ENCODE measurements at regions not wholly inside any gene's neighbourhood (a gene's known extent, or its start where the extent isn't known, plus 50 kb on each side); places are given as distances from the start of the nearest gene placed in this dataset.
"Not testable (repeated sequence)": the region's sequence is repeated elsewhere in the genome, so short reads cannot be mapped to it uniquely, and the experiment has no call there.

DNA sequence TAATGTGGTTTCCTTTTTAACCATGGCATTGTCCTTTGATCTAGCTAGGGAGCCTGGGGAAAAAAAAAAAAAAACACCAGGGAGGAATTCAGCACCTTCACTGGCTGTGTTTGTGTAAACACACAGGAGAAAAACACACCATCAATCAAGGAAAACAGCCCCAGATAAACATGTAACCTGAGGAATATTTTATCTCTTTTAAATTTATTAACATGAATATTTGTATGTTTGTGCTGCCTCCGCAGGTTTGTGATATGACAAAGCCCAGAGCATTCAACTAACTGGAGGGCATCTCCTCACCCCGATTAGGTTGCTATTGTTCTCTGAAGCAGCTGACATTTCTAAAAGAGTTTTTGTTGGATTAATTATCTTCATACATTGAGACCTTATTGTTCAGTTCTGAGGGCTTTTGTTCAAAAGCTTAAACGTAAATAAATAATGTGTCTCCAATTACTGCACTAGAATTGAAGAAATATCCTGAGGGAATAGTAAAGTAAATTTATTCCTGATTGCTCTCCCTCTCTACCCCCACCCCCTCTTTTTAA lies 89.4 kb upstream of the SEMA3E start:
- TF ChIP-seq CTCF (IDR thresholded peaks at IDR 0.05; ENCODE audit: low read depth, low read length, missing control alignments): no peak
- DNase-seq (ENCODE audit: extremely low read depth, low read depth): no peak
- H3K4me3 ChIP-seq (replicated peaks; ENCODE audit: low read depth, low read length): no peak overlapping the region

GRCh38 chr7:83732305-83732704 lies 83.4 kb upstream of the SEMA3E start:
- no peak for DNase-seq (ENCODE audit: extremely low read depth, low read depth)
- no peak for TF ChIP-seq CTCF (IDR thresholded peaks at IDR 0.05; ENCODE audit: low read depth, low read length, missing control alignments)
- no peak overlapping the region for H3K4me3 ChIP-seq (replicated peaks; ENCODE audit: low read depth, low read length)

- no peak for TF ChIP-seq CTCF (IDR thresholded peaks at IDR 0.05; ENCODE audit: low read depth, low read length, missing control alignments)
- no peak for DNase-seq (ENCODE audit: extremely low read depth, low read depth)
- H3K4me3 ChIP-seq (replicated peaks; ENCODE audit: low read depth, low read length): no peak overlapping the region
Observed at GRCh38 chr7:83731154-83731553, 82.2 kb upstream of the SEMA3E start.

- not testable (repeated sequence) for DNase-seq (ENCODE audit: extremely low read depth, low read depth); H3K4me3 ChIP-seq (replicated peaks; ENCODE audit: low read depth, low read length)
Observed at GRCh38 chr7:83716923-83717322, 68.0 kb upstream of the SEMA3E start.

DNA sequence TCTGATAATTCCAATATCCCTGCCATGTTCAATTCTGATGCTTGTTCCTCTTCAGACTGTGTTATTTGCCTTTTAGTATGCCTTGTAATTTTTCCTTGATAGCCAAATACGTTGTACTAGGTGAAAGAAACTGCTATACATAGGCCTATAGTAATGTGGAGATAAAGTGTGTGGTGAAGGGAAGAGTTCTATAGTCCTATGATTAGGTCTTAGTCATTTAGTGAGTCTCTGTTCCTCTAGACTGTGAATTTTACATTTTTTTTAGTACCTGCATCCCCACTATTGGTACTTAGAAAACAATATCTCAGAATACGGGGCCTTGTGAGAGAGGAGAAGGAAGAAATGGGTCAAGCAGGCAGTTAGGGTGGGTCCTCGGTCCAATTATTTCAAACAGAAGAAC lies 59.6 kb upstream of the SEMA3E start:
- no peak for DNase-seq (ENCODE audit: extremely low read depth, low read depth)
- no peak for TF ChIP-seq CTCF (IDR thresholded peaks at IDR 0.05; ENCODE audit: low read depth, low read length, missing control alignments)
- no peak overlapping the region for H3K4me3 ChIP-seq (replicated peaks; ENCODE audit: low read depth, low read length)

DNA sequence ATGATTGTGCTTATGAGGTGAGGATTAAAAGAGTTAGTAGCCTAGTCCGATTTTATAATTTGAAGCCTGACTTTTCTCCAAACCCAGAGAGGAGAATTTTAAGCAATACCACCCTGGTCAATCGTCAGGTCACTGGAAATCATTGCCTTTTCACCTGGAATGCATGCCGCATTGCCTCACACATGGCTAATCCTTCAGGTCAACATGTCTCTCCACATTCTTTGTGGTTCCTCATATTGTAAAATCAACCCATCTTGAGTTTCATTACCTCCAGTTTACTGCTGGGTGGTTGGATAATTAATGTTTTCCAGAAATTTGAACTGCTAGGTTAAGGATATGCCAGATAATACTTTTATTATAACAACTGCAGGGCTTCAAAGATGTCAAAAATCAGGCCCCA lies 55.6 kb upstream of the SEMA3E start:
- TF ChIP-seq CTCF (IDR thresholded peaks at IDR 0.05; ENCODE audit: low read depth, low read length, missing control alignments): no peak
- no peak overlapping the region for H3K4me3 ChIP-seq (replicated peaks; ENCODE audit: low read depth, low read length)

DNA sequence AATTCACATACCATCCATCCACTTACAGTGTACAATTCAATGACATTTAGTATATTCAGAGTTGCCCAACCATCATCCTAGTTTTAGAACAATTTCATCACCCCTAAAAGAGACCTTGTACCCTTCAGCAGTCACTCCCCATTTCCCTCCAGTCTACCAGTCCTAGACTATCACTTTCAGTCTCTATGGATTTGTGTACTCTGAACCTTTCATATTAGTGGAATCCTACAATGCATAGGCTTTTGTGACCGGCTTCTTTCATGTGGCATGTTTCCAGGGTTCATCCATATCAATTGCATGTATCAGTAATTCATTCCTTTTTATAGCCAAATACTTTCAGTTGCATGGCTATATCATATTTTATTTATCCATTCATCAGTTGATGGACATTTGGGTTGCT lies 53.5 kb upstream of the SEMA3E start:
- no peak for TF ChIP-seq CTCF (IDR thresholded peaks at IDR 0.05; ENCODE audit: low read depth, low read length, missing control alignments)
- DNase-seq (ENCODE audit: extremely low read depth, low read depth): no peak
- no peak overlapping the region for H3K4me3 ChIP-seq (replicated peaks; ENCODE audit: low read depth, low read length)

More for the DNA sequence above, 55.6 kb upstream of the SEMA3E start:
- no peak for DNase-seq (ENCODE audit: extremely low read depth, low read depth)
